ENCODE measurements at regions not wholly inside any gene's neighbourhood (a gene's known extent, or its start where the extent isn't known, plus 50 kb on each side); places are given as distances from the start of the nearest gene placed in this dataset.

GRCh38 chr21:20627594-20627993, 370.6 kb upstream of the NCAM2 start:
- TF ChIP-seq, protein P1, sequence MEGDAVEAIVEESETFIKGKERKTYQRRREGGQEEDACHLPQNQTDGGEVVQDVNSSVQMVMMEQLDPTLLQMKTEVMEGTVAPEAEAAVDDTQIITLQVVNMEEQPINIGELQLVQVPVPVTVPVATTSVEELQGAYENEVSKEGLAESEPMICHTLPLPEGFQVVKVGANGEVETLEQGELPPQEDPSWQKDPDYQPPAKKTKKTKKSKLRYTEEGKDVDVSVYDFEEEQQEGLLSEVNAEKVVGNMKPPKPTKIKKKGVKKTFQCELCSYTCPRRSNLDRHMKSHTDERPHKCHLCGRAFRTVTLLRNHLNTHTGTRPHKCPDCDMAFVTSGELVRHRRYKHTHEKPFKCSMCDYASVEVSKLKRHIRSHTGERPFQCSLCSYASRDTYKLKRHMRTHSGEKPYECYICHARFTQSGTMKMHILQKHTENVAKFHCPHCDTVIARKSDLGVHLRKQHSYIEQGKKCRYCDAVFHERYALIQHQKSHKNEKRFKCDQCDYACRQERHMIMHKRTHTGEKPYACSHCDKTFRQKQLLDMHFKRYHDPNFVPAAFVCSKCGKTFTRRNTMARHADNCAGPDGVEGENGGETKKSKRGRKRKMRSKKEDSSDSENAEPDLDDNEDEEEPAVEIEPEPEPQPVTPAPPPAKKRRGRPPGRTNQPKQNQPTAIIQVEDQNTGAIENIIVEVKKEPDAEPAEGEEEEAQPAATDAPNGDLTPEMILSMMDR (conservative IDR thresholded peaks at IDR 0.05; ENCODE audit: low read length), result no peak
- TF ChIP-seq EZH2phosphoT487 (IDR thresholded peaks at IDR 0.05; ENCODE audit: borderline replicate concordance, low read depth, low read length), result no peak

Measured in OCI-LY7 (cell line).